IMR-90 (cell line): ENCODE measurements at regions not wholly inside any gene's neighbourhood (a gene's known extent, or its start where the extent isn't known, plus 50 kb on each side); places are given as distances from the start of the nearest gene placed in this dataset.

Experiments used
- BHLHE40 ChIP-seq: fragments of 150-350 bp; IDR thresholded peaks from 2 replicates; pipeline ENCODE4 v1.6.1; 2016; ENCODE audit warnings: mild to moderate bottlenecking, low read depth, low read length
- CTCF ChIP-seq: conservative IDR thresholded peaks from 2 replicates; pipeline ENCODE4 v1.5.1; 2012; ENCODE audit warnings: mild to moderate bottlenecking, low read depth, low read length, improper control_type of control experiment
- POLR2A ChIP-seq: IDR thresholded peaks from 2 replicates; pipeline ENCODE4 v1.6.1; 2012; ENCODE audit warnings: mild to moderate bottlenecking, low read depth, low read length
- RFX5 ChIP-seq: IDR thresholded peaks from 2 replicates; pipeline ENCODE4 v1.8.0; 2012; ENCODE audit warnings: low read depth, mild to moderate bottlenecking, low read length, moderate library complexity
- SMC3 ChIP-seq: fragments of 150-350 bp; IDR thresholded peaks from 2 replicates; pipeline ENCODE4 v1.6.1; 2016; ENCODE audit warnings: low read depth, mild to moderate bottlenecking, antibody characterized with exemption, low read length, moderate library complexity

GRCh38 chr9:124146031-124146561 is 111.7 kb upstream of the NEK6 start:
- TF ChIP-seq BHLHE40 (no peak), CTCF (no peak), POLR2A (no peak), RFX5 (no peak), SMC3 (no peak)
